Small intestine (tissue), 7 donors: ENCODE measurements at regions not wholly inside any gene's neighbourhood (a gene's known extent, or its start where the extent isn't known, plus 50 kb on each side); places are given as distances from the start of the nearest gene placed in this dataset.

Source experiments
- DNase-seq, 2 donors: peaks; one replicate each; pipeline versions ENCODE4 v3.0.0 to v3.0.0-alpha.2; 2013
- FAIRE-seq: peaks from 2 replicates; lab custom pipeline; 2012; peaks lifted over from hg19 to GRCh38; lab: Jason Lieb, UNC
- H3K27ac ChIP-seq, 3 donors: one replicate each; pipeline ENCODE4 v1.5.1; 2013; ENCODE audit warnings: low read length in 2 of 3, mild to moderate bottlenecking in 2 of 3, control low read depth in 1 of 3, inconsistent platforms in 1 of 3, low read depth in 1 of 3, moderate library complexity in 1 of 3
- H3K27me3 ChIP-seq, 3 donors: one replicate each; pipeline ENCODE4 v1.6.1; 2013; ENCODE audit warnings: low read length in 3 of 3, inconsistent platforms in 1 of 3; ENCODE audit not compliant: control insufficient read depth in 3 of 3, insufficient read depth in 3 of 3
- H3K36me3 ChIP-seq, 3 donors: one replicate each; pipeline ENCODE4 v1.6.1; 2013; ENCODE audit warnings: low read length in 3 of 3, inconsistent platforms in 1 of 3, low read depth in 1 of 3, mild to moderate bottlenecking in 1 of 3, moderate library complexity in 1 of 3; ENCODE audit not compliant: control insufficient read depth in 3 of 3, insufficient read depth in 2 of 3
- H3K4me1 ChIP-seq, 3 donors: one replicate each; pipeline ENCODE4 v1.6.1; 2013; ENCODE audit warnings: low read length in 2 of 3, inconsistent platforms in 1 of 3, low read depth in 1 of 3, mild to moderate bottlenecking in 1 of 3, moderate library complexity in 1 of 3; ENCODE audit not compliant: control insufficient read depth in 3 of 3, insufficient read depth in 2 of 3
- H3K4me3 ChIP-seq, 3 donors: one replicate each; pipeline ENCODE4 v1.5.1; 2013; ENCODE audit warnings: low read length in 3 of 3, control low read depth in 1 of 3, inconsistent platforms in 1 of 3, low read depth in 1 of 3, mild to moderate bottlenecking in 1 of 3, moderate library complexity in 1 of 3
- H3K9me3 ChIP-seq, 2 donors: one replicate each; pipeline ENCODE4 v1.6.1; 2013; ENCODE audit warnings: low read depth in 1 of 2, low read length in 1 of 2; ENCODE audit not compliant: control insufficient read depth in 2 of 2, insufficient read depth in 1 of 2
- WGBS, 3 donors: extraction: QIAGEN DNeasy Blood & Tissue Kit; methylation state at CpG; one replicate each; pipeline ENCODE4 v1.1.7; 2013; 5-methylcytosine and 5-hydroxymethylcytosine counted together
- donor health status: healthy with polysubstance abuse.
- donor health status: control.
- donor health status: control.
- donor health status: Bipolar disorder and iron deficiency.
- donor health status: healthy.

GRCh38 chr10:33117230-33117629 lies 159.2 kb upstream of the ITGB1 start:
- no peak for DNase-seq
- Histone ChIP-seq H3K4me1 (peaks cover 0 to 21% (median 3%) of the 10 kb centered on the region in 3 donors), H3K4me3 (no peak overlapping the region), H3K36me3 (no peaks in the 10 kb centered on the region), H3K27ac (no peak overlapping the region), H3K27me3 (no peaks in the 10 kb centered on the region), H3K9me3 (no peaks in the 10 kb centered on the region)
- FAIRE-seq: no peak
- 84 to 94% (median 86%) methylated on average over 6 of the region's 6 CpGs for WGBS, 3 donors

- Histone ChIP-seq H3K27me3 (no peaks in the 10 kb centered on the region), H3K9me3 (no peaks in the 10 kb centered on the region), H3K36me3 (no peaks in the 10 kb centered on the region), H3K27ac (no peak overlapping the region), H3K4me1 (peaks cover 0 to 22% (median 3%) of the 10 kb centered on the region in 3 donors), H3K4me3 (no peak overlapping the region)
- WGBS, 3 donors: 83 to 84% (median 83%) methylated on average over 20 of the region's 20 CpGs
- FAIRE-seq (no peak), DNase-seq (peak in 1 of 2 donors; percentile 39)
Observed at GRCh38 chr10:33115738-33116719, 158.0 kb upstream of the ITGB1 start.

- Histone ChIP-seq H3K36me3 (no peaks in the 10 kb centered on the region), H3K27me3 (no peaks in the 10 kb centered on the region), H3K27ac (no peak overlapping the region), H3K9me3 (no peaks in the 10 kb centered on the region), H3K4me1 (peaks cover 0 to 22% (median 3%) of the 10 kb centered on the region in 3 donors), H3K4me3 (no peak overlapping the region)
- DNase-seq (no peak), FAIRE-seq (no peak)
- WGBS, 3 donors: 58 to 71% (median 70%) methylated on average over 5 of the region's 5 CpGs
Observed at GRCh38 chr10:33114451-33114952, 156.5 kb upstream of the ITGB1 start.

DNA sequence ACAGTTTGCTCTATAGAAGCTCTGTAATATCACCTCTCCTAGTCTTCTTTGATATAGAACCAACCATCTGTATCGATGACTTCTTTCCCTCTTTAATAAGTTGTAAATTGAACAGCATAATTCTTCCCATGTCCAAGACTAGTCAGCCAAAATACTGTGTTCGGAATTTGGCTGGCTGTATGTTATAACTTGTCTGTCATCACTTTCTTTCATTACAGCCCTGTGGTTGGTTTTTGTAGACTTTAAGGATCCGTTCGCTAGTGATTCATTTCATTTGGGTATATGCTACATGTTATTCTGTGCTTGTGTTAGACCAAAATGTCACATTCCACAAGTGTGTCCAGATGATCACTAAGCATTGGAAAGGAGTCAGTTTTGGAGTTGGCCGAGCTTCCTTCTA lies 155.4 kb upstream of the ITGB1 start:
- no peak overlapping the region for H3K4me3 ChIP-seq
- no peaks in the 10 kb centered on the region for H3K9me3 ChIP-seq
- 83 to 93% (median 92%) methylated on average over 5 of the region's 5 CpGs for WGBS, 3 donors
- FAIRE-seq (no peak), DNase-seq (no peak)
- H3K4me1 ChIP-seq: peaks cover 0 to 22% (median 3%) of the 10 kb centered on the region in 3 donors
- H3K27ac ChIP-seq: peak overlapping the region in 1 of 3 donors; percentile 62
- no peaks in the 10 kb centered on the region for H3K27me3 ChIP-seq
- no peaks in the 10 kb centered on the region for H3K36me3 ChIP-seq

GRCh38 chr10:33112831-33113455 lies 154.9 kb upstream of the ITGB1 start:
- no peaks in the 10 kb centered on the region for H3K36me3 ChIP-seq
- no peak overlapping the region for H3K4me3 ChIP-seq
- peak overlapping the region in 1 of 3 donors; percentile 62 for H3K27ac ChIP-seq
- H3K27me3 ChIP-seq: no peaks in the 10 kb centered on the region
- DNase-seq (peak; percentile 73 to 85), FAIRE-seq (no peak)
- 31 to 56% (median 36%) methylated on average over 2 of the region's 2 CpGs for WGBS, 3 donors
- no peaks in the 10 kb centered on the region for H3K9me3 ChIP-seq
- H3K4me1 ChIP-seq: peaks cover 0 to 22% (median 3%) of the 10 kb centered on the region in 3 donors

- no peak for DNase-seq
- H3K9me3 ChIP-seq: no peaks in the 10 kb centered on the region
- no peak for FAIRE-seq
- no peaks in the 10 kb centered on the region for H3K36me3 ChIP-seq
- H3K27ac ChIP-seq: no peak overlapping the region
- H3K4me1 ChIP-seq: peaks cover 0 to 22% (median 3%) of the 10 kb centered on the region in 3 donors
- WGBS, 3 donors: 78 to 96% (median 86%) methylated on average over 7 of the region's 7 CpGs
- no peak overlapping the region for H3K4me3 ChIP-seq
- H3K27me3 ChIP-seq: peaks cover 0 to 3% (median 0%) of the 10 kb centered on the region in 3 donors
Observed at GRCh38 chr10:33111488-33112051, 153.5 kb upstream of the ITGB1 start.

GRCh38 chr10:33109788-33110469 lies 151.9 kb upstream of the ITGB1 start:
- Histone ChIP-seq H3K4me1 (peaks cover 0 to 22% (median 0%) of the 10 kb centered on the region in 3 donors), H3K27me3 (peaks cover 0 to 3% (median 0%) of the 10 kb centered on the region in 3 donors), H3K27ac (no peak overlapping the region), H3K4me3 (no peak overlapping the region), H3K9me3 (no peaks in the 10 kb centered on the region), H3K36me3 (no peaks in the 10 kb centered on the region)
- FAIRE-seq (no peak), DNase-seq (no peak)
- WGBS, 3 donors: 82 to 86% (median 82%) methylated on average over 7 of the region's 7 CpGs
